CD4-positive, alpha-beta T cell treated with Interleukin-17A for 1 hour (primary cell): ENCODE measurements at regions not wholly inside any gene's neighbourhood (a gene's known extent, or its start where the extent isn't known, plus 50 kb on each side); places are given as distances from the start of the nearest gene placed in this dataset.
"Not testable (repeated sequence)": the region's sequence is repeated elsewhere in the genome, so short reads cannot be mapped to it uniquely, and the experiment has no call there.

ENCODE experiments used
- DNase-seq: peaks from one replicate; pipeline ENCODE4 v3.0.0-alpha.2; 2020

DNA sequence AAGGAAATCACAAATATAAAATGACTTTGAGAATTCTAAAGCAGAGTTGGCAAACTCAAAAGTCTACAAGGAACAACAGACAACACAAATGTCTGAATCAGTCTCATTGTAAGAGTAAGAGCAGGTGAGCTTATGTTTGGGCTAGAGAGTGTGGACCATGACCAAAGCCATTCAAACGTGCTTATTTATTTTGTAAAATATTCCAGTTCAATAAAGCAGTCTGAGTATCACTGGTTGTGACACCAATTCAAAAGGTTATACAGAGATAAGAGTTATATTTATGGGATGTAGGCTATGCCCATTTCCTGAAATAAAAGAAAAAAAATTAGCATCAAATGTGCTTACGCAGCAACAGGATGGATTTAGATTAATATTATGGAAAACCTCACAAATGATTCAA lies 251.6 kb downstream of the KLF5 start:
- DNase-seq = no peak

DNA sequence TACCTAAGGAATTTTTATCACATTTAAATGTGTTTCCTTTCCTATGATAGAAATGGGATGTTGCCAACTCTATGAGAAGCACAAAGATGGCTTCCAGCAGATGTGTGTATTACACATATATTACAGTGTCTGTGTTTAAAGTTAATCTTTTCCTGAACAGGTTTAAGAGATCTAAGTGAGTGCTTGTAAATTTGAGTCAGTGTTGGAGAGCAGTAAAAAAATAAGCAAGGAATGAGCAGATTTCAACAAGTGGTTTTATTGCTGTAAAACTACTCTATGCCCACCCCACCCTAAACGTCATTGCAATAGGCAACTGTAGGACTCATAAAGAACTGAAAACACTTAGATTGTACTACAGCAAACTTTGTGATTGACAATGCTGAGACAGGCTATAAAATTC lies 248.7 kb downstream of the KLF5 start:
- DNase-seq = no peak

GRCh38 chr13:73306688-73307087 lies 247.9 kb downstream of the KLF5 start:
- no peak for DNase-seq

DNA sequence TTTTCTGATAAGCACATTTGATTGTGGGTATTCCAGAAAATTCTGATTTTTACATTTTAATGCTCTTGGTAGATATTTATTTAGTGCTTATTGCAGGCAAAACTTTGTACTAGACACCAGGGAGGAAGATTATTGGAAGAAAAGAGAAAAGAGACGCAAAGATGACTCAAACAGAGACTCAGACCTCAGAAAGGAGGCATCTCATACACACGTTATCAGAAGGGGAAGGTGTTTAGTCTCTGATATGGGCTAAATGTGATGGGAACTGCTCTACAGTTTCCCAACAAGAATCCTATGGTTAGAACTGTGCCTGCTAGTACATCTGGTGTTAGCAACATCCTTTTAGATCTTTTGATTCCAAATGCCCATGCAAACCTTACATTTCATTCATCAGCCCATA lies 245.6 kb downstream of the KLF5 start:
- DNase-seq = no peak

GRCh38 chr13:73303851-73304250 lies 245.0 kb downstream of the KLF5 start:
- no peak for DNase-seq

GRCh38 chr13:73301622-73302021 lies 242.8 kb downstream of the KLF5 start:
- DNase-seq = not testable (repeated sequence)

DNA sequence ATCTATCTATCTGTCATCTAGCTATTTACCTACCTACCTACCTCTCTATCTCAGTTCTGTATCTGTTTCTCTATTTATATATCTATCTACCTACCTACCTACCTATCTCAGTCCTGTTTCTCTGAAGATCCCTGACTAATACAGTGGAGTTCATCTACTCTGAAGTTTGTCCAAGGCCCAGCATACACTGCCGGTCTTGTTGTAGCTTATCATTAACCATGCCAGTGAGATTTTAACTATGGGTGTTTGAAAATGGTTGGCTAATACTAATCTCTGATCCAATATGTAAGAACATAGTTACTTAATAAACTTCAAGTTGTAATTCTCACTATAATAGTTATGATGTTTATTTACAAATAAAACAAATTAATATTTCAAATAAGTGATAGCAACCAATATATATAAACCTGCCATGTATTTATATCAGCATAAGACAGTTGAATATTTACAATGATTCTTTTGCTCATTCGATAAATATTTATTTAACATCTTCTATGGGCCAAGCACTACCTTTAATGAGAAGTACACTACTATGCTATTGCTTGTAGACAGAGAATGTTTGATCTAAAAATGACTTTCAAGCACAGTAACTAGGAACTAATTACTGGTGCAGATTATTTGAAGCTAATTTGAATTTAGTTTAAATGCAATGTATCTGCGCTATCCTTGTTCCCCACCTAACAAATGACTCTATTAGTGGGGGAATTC lies 242.1 kb downstream of the KLF5 start:
- no peak for DNase-seq

GRCh38 chr13:73299787-73300186 lies 241.0 kb downstream of the KLF5 start:
- no peak for DNase-seq

DNA sequence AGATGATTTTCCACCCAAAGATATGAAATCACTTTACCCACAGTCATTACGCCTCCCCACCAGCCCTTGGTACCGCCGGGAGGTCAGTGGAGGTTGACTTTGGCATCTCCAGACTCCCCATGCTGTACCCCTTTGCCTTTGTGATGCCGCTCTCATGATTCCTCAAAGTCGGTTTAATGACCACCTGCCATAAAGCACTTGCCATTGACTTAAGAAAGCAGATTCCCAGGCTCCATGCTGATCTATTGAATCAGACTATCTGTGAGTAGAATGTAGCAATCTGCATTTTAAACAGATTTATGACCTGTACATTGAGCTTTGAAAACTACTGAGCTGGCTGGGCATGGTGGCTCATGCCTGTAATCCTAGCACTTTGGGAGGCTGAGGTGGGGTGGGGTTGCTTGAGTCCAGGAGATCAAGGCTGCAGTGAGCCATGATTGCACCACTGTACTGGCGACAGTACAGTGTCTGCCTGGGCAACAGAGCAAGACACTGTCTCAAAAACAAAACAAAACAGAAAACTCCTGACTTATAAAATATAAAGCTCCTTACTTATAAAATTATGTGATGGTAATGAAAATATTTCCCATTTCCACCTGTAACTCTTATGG lies 235.2 kb downstream of the KLF5 start:
- no peak for DNase-seq

DNA sequence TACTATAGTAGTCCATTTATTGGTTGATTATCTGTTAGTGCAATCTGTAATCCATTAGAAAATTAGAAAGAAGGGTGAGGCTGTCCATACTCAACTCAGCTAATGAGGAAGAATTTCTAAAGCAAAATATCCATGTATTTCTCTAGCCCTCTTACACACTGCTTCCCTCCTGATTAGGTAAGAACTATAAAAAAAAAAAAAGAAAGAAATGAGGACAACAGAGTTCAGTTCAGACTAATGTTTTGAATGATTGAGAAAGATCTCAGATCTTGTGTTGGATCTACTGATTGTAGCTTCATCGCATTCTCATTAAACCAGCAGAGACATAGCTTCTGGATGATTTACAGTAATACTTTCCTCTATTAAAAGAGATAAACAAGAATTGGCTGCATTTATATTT lies 233.3 kb downstream of the KLF5 start:
- no peak for DNase-seq

- DNase-seq = no peak
Measured at GRCh38 chr13:73290844-73291243, 232.0 kb downstream of the KLF5 start.

GRCh38 chr13:73288596-73288995 lies 229.8 kb downstream of the KLF5 start:
- no peak for DNase-seq

DNA sequence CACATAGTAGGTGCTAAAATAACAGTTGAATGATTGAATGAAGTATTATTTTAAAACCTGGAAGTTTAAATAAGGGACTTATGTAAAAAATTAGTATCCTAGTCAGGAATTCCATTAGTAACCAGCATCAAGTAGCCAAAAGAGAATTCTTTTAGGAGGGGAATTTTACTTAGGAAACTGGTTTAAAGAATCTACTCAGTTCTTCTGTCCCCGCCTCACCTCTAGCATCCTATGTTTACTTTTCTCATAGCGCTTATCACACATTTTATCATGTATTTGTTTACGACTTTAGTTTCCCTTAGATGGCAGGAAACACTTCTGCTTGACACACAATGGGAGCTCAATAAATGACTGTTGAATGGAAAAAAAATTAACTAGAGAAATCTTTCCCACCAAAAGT lies 229.0 kb downstream of the KLF5 start:
- no peak for DNase-seq

DNA sequence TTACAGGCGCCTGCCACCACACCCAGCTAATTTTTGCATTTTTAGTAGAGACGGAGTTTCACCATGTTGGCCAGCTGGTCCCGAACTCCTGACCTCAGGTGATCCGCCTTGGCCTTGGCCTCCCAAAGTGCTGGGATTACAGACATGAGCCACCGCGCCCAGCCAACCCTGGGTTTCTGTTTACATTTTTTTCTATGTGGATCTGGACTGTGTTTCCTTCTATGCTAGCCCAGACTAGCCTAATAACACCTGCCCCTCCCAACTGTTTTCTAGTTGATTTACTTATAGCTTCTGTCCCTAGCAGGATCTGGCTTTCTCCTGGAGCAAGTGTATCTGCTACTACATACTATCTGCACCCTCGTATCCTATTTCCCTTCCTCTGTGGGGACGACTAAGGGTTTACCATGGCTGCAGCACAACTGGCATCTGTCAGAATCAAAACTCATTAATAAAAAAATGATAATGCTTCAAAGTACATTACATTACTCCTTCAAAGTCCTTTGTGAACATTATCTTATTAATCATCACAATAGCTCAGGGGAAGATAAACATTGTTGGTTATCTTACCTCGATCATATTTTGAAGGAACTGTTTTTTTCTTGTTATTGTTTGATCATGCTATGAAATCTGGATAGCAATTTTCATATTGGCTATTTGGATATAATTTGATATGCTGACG lies 228.3 kb downstream of the KLF5 start:
- no peak for DNase-seq

DNA sequence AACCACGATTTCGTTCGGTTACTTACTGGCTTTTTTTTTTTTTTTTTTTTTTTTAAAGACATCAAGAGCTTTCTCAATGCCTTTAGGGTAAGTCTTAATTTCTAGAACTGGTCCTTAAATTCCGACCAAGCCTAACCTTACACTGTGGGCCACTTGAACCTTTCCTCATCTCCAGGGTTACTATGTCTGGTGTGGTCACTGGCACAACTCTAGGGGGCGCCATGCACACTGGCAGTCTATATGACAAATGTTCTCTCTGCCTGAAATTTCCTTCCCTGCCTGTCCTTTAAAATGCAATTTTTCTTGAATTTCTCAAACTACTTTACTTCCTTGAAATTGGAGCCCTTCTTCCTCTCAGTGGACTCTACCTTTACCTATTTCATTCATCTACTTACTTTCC lies 227.4 kb downstream of the KLF5 start:
- no peak for DNase-seq

GRCh38 chr13:73284081-73284874 lies 225.5 kb downstream of the KLF5 start:
- no peak for DNase-seq

GRCh38 chr13:73283636-73284035 lies 224.8 kb downstream of the KLF5 start:
- no peak for DNase-seq

DNA sequence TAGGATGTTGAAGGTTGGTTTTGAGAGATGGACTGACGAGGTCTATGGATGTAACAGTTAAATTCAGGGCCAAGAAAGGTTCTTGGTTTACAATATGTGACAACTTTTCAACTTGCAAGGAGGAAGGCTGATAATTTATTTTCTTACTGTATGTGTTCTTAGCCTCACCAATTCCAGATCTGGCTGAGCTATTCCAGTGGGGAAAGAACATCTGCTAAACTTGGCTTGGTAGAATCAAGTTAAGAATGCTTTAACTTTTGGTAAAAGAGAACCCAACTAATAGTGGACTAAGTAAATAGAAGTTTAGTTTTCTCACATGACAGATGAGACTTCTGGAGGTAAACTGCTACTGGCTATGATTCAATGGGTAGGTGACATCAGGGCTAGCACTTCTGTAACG lies 222.9 kb downstream of the KLF5 start:
- no peak for DNase-seq

DNA sequence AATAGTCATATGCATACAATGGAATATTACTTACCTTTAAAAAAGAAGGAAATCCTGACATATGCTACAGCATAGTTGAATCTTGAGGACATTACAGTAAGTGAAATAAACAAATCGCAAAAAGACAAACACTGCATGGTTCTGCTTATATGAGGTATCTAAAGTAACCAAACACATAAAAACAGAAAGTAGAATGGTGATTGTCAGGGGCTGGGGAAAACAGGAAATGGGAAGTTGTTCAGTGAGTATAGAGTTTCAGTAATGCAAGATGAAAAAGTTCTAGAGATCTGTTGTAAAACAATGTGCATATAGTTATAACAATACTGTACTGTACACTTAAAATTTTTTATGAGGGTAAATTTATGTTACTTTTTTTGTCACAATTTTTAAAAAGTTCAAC lies 219.4 kb downstream of the KLF5 start:
- no peak for DNase-seq

DNA sequence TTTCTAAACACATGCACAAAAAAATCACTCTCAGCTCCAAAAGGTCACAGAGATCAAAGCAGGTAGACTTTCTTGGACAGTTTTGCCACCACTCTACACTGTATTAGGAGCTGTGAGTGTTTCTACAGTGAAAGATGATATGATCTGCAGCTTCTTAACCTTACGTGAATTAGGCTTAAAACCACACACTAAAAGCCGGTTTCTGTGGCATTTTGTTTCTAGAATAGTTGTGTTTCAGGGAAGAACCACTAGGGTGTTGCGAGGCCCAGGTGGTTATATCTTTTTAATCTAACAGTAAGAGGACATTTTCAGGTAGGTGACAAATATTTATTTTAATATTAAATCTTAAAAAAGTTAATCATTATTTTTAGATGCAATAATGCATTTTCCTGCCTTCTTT lies 216.4 kb downstream of the KLF5 start:
- DNase-seq = no peak

DNA sequence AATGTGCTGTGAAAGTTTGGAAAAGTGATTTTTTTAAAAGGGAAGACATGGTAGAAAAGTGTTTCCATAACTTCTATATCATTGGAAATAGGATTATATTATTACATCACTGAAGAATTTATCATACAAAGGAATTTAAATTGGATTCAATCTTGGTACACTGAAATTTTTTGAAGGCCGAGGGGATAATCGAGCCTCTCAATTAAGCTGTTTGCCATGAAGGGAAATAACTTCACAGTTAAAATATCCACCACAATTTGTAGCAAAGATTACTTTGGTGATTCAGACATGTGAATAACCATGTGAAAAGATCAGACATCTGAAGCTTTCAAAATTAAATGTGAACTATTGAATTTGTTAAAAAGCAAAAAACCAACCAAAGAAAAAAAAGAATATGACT lies 215.3 kb downstream of the KLF5 start:
- no peak for DNase-seq

GRCh38 chr13:73273745-73274144 lies 214.9 kb downstream of the KLF5 start:
- DNase-seq = no peak

- DNase-seq = no peak
Measured at GRCh38 chr13:73273276-73273675, 214.5 kb downstream of the KLF5 start.

DNA sequence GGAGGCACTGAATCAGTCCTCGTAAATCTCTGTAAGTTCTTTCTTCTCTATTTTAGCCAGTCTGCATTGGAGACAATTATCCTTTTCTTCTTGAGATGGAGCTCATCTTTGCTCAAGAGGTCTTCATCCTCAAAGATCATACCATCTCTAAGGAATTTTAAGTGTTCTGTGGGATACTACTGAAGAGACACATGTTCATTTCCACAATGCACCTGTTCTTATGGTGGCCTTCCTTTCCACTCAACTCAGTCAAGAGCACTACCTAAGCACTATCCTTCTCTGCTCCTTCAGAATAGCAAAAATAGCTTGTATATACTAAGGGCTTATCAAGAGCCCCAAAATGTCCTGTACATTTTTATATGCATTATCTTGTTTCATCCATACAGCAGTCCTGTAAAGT lies 214.0 kb downstream of the KLF5 start:
- no peak for DNase-seq
